Stimulated activated CD8-positive, alpha-beta memory T cell treated with anti-CD3 and anti-CD28 coated beads, Interleukin-15, amount 100 ng/mL, for 1 hour (primary cell): ENCODE measurements at regions not wholly inside any gene's neighbourhood (a gene's known extent, or its start where the extent isn't known, plus 50 kb on each side); places are given as distances from the start of the nearest gene placed in this dataset.

Experiments used
- DNase-seq: peaks from one replicate; pipeline ENCODE4 v3.0.0-alpha.2; 2020; ENCODE audit warnings: low read depth

DNA sequence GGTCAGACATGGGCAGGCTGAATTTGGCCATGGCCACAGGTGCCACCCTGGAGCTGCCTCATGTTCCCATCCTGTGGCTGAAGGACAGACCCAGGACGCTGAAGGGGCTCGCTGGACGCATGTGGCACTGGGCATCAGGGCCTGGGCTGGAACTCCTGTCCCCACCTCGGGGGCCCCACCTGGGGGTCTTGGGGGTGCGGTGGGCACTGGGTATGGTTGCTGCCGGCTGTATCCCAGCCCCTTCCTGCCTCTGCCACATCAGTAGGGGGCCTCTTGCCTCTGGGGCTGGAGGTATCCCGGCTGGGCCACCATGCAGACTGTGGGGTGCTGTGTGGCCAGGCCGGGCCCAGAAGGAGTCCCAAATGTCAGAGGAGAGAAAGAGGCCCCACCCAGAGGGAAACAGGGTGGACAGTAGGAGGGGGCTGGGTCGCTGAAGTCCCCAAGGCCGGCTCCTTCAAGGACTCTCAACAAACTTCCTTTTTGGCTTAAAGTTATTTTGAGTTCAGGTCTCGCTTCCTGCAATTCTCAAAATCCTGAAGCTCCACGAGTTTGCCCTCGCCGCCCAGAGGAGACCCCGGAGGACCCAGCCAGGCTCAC lies 78.7 kb downstream of the SIK1 start:
- no peak for DNase-seq

DNA sequence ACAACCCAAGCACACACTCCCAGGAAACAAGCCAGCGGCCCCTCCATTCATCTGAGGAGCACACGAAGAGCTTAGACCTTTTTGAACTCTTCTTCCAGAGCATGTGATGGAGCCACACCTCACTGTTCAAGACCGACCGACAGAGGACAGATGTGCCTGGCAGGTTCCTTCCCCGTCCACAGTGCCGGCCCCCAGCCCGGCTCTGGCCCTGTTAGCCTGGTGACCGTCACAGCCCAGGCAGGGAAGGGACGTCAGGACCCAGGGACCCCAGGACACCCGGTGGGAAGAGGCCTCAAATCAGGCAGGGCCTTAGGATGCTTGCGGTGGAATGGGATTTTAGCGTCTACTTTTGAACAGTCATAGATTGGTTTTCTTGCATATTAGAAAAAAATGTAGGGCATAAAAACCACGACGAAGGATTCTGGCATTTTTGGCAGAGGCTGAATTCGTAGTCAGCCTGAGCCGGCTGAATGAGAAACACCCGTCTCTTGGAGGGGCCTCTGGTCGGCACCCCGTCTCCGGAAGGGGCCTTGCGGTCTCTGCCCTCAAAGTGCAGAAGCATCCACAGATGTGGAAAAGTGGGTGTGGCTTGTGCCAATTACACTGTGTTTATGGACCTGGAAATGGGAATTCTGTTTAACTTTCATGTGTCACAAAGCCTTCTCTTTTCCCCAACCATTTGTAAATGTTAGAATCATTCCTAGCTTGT lies 79.3 kb downstream of the SIK1 start:
- no peak for DNase-seq

DNA sequence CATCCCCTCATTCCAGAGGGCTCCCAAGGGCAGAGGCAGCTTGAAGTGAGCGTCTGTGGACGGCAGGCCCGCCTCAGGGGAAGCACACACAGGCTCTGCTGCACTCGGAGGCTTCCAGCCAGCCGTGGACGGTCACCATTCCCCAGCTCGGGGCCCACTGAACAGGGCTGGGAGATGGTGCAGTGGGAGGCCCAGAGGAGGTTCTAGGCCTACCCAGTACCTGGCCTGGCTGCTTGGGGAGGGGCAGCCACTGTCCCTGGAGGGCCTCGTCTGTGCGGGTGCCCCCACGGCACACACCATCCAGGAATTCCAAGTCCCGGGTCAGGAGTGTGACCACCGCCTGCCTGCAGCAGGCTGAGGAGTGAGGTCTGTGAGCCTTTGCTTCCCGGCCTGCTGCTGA lies 80.4 kb downstream of the SIK1 start:
- DNase-seq, result no peak

DNA sequence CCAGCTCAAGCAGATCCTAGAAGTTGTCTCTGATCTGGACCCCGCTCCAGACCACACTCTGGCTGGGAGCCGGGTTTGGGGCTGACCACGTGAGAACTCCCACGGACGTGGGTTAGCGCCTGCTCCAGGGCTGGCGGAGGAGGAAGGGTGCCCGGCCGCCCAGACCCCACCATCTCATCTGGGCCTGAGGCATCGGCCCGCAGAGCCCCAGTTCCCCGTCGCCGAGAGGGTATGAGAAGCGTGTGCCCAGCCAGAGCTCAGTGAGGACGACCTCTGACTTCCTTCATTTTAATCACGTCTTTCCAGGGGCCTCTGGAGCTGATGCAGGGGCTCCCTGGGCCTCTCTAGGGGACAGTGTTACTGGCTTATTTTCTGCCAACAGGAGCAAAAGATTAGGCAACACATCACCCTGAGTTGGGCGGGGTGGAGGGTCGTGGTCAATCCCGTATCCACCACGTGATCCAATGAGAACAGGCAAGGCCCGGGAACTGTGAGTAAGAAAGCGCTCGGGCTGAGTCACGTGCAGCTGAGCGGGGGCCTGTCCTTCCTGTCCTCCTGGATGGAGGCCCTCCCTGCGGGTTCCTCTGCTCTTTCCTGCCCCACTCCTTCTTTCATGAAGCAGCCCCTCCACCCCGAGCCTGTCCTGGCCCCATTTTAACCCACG lies 81.1 kb downstream of the SIK1 start:
- no peak for DNase-seq

DNA sequence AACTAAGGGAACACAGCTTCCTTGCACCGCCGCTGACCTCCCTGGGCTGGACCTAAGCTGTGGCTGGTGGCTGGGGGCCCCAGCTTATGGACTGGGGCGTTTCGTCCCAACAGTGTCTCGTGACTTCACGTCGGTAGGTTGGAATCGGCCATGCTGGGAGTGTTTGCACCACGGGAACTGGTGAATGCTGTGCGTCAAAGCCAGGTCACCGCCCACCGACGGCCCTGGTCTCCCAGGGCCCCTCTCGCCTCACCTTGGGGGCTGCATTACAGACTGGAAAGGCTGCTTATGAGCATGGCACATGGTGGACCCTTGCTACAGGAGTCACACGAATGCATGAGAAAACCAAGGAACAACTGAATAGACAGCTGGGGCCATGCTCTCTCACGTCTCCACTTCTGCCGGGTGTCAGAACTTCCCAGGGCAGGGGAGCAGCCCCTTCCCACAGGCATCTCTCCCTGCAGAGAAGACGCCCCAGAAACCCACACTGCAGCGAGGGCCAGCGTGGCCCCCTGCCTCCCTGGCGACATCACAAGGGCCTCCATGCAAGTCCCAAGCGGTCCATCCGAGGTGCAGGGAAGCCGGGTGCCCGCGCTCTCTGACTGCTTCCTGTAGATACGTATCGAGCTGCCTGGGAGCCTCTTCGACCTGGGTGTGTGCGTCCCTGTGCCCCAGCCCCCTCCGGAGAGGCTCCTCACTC lies 81.7 kb downstream of the SIK1 start:
- no peak for DNase-seq

DNA sequence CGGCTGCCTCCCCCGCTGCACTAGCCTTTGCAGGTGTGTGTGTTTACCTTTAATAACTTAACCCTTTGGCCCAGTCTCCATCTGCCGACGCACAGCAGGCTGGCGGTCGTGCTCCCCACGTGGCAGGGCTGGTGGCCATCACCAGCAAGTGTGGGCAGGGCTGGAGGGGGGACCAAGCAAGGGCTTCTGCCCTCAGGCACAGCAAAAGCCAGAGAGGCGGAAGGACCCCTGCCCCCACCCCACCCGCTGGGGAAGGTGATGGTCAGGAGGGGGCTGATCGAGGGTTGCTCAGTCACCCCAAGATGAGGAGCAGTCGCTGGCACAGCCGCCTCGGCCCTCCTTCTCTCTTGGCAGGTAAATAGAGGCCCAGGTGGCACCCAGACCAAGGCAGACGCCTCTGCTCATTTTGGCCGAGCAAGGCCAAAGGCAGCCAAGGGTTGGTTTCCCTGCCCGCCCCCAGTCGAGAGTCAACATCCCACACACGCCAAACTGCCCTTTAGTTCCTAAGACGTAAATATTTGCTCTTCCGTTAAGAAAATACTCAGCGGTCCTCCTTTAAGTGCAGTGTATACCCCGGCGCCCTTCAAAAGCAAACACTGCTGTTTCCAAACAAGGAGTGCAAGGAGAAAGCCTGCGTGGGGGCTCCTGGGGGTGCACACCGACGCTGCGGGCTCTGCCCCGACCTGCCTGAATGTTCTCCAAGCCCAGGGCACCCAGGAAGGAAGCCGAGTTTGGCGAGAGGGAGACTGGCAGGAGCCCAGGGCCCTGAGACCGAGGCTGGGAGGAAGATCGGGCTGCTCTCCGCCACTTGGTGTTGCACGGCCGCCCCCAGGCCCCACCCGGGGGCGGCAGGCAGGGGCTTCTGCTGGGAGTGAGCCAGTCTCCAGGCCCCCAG lies 82.7 kb downstream of the SIK1 start:
- no peak for DNase-seq

DNA sequence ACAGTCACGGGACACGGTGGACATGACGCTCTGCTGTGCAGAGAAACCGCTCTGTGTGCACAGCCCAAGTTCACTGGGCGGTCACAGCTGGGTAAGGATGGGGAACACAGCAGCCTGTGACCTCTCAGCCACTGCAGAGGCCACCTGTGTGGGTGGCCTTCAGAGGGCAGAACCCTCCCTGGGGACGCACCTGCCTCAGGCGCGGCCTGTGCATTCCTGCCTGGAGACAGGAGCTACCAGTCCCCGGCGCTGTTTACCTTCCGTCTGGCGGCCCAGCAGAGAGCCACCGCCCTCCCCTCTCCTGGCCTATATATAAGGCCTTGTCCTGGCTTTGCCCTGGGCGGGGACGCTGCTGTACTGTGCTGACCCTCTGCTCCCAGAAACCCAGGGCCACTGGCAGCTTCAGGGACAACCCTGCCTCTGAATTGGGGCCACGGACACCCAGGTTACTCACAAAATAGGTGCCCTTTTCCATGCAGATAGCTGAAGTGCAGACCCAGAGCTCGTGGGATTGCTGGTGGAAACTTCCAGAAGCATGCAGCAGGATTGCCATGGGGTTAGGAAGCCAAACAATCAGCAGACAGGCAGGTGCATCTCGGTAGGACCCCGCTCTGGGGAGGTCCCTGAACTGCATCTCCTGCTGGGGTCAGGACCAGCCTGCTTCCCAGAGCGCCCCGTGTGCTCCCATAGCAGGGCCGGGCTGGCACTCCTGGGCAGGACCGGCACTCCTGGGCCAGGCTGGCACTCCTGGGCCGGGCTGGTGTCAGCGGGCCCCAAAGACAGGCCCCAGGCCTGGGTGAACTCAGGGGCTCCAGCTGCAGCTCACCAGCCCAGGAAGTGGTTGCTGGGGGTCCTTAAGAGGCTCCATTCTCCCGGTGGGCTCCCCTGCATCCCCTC lies 83.6 kb downstream of the SIK1 start:
- DNase-seq, result no peak

DNA sequence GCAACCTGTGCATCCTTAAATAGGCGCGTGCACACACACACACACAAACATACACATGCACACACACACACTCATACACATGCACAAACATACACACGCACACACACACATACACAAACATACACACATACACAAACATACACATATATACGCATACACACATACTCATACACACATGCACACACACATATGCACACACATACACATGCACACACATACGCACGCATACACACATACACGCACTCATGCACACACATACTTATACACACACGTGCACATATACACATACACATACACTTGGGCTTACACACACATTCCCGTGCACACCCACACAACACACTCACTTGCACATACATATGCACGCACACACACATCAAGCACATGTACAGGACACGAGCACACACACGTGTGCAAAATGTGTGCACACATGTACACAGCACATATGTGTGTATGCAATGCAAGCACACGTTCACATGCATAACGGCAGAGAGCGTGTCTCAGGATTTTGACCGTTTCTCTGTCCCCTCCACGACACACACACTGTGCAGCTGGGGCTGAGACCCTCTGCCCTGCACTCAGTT lies 84.5 kb downstream of the SIK1 start:
- DNase-seq, result no peak

DNA sequence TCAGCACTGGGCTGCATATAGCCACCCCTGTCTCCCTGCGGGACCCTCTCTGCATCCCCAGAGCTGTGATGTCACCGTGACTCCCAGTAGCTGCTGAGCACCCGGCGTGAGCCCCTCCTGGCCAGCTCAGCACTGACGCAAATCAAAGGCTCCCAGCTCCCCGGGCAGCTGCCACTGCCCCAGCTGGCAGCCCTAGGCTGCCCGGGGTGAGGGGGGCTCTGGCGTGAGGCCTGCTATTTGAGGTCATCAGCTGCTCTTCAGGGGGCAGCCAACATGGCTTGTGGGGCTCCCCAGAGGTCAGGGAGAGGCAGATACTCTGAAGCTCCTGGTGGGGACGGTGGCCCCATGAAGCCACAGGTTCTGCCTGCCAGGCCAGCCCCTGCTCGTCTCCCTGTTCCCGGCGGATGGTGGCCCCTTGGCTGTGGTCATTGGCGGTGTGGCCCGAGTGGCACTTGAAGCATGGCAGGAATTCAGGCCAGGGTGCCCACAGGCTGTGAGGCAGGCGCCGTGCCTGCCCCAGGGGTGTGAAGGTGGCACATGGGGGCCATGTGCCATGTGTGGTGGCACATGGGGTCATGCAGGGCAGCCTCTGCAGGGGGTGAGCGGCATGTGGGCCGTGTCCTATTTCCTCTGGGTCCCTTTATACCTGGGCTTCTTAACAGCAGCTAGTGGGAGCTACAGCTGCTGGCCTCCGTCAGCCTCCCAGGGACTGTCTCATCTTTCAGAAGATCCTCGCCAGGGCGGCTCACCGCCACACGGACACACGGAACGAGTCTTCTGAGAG lies 85.4 kb downstream of the SIK1 start:
- DNase-seq, result no peak

DNA sequence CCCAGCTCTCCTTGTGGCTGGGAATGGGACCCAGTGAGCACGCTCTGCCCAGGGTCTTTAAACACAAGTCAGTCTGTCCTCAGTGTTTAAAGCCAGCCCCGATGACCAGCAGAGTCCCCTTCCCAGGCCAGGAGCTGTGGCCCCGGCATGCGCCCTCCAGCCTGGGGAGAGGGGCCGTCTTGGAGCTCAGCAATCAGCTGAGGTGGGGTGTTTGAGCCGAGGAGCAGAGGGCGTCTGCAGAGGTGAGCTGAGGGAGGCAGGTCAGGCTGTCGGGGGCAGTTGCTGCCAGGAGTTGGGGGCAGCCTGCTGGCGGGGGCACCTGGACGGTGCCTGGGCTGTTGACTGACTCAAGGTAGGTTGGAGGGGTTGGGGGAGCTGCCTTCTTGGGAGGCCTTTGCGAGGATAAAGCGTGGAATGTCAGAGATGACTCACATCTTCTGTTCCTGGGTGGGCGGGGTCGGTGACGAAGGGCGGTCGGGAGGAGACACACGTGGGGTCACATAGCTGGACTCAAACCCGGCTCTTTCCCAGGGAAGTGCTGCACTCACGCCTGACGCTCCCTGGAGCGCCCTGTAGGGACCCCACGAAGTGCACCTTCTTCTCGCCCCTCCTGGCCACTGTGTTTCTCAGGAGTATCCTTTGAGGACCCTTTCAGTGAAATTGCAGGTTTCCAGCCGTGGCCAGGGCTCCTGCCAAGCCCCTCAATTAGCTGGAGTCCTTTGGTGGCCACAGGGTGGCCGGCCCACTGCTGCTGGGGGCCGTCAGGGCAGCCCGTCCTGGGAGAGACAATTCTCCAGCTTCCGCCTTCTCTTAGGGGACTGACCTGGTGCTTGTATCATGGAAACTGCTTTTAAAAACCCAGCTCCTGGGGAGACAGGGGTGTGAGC lies 86.2 kb downstream of the SIK1 start:
- DNase-seq, result no peak

DNA sequence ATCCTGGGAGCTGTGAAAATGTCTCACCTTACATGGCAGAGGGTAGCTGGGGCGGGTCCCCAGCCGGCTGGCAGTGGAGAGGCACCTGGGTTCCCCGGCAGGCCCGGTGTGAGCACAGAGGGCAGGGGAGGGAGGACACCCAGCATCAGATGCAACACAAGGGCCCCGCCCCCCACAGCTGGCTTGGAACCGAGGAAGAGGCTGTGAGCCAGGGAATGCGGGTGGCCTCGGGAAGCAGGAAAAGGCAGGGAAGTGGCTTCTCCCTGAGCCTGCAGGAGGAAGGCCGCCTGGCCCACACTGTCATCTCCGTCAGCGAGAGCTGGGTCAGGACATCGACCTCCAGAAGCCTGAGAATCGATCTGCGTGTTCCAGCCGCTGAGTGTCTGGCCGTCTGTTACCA lies 87.3 kb downstream of the SIK1 start:
- DNase-seq, result no peak

DNA sequence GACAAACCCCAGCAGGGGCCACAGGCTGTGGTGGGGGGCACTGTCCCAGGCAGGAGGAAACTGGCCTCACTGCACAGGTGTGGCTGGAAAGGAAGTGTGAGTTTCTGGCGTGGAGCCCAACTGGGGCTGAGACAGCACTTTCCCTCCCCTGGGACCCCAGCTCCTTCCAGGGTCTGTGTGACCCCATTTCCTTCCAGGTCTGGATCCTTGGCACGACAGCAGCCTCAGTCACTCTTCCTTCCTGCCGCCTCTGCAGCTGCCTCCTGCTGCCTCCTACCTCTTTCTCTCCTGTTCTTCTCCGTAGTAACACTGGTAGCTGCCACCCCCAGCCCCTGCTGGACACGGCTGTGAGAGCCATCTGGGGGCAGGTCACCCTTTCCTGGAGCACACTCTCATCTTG lies 88.0 kb downstream of the SIK1 start:
- no peak for DNase-seq

DNA sequence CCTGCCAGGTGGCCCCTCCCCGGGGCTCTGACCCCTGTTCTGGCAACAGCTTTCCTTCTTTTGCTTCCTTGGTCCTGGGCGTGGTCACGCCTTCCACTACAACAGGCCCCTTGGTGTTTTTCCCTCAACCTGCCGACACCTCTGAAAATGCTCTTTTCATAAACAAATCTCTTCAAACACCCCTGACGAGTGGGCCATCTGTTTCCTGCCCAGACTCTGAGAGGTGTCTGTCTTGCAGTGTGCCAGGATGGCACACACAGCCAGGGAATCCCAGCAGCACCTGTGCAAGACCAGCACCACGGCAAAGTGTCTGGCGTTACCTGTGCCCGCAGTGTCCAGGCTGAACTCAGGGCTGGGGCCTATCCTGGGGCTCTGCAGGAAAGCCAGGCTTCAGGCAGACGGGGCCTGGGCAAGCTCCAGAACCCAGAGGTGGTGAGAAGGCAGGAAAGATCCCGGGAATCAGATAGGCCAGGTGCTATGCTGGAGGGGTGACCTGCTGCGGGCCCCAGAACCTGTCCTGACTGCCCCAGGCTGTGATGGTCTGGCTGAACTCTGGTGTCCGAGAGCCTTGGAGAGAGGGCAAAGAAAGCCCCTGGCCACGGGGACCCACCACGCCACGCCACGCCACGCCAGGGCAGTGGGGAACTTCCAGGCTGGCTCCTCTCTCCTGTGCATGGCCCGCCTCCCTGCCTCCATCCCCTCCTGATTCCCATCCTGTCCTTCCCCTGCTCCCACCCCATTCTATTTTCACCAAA lies 88.9 kb downstream of the SIK1 start:
- no peak for DNase-seq

DNA sequence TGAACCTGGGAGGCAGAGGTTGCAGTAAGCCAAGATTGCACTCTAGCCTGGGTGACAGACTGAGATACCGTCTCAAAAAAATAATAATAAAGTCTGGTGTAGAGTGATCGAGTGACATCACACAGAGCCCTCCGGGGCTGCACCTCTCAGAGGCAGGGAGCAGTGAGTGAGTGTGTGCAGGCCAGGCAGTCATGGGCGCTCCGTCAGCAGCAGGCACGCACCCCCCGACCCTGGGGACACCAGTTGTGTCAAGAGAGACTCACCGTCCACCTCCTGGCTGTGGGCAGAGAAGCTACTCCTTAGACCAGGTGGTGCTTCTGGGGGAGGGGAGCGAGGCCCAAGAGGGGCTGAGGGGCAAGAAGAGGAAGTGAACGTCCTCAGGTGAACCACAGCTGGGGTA lies 91.8 kb downstream of the SIK1 start:
- DNase-seq, result no peak

DNA sequence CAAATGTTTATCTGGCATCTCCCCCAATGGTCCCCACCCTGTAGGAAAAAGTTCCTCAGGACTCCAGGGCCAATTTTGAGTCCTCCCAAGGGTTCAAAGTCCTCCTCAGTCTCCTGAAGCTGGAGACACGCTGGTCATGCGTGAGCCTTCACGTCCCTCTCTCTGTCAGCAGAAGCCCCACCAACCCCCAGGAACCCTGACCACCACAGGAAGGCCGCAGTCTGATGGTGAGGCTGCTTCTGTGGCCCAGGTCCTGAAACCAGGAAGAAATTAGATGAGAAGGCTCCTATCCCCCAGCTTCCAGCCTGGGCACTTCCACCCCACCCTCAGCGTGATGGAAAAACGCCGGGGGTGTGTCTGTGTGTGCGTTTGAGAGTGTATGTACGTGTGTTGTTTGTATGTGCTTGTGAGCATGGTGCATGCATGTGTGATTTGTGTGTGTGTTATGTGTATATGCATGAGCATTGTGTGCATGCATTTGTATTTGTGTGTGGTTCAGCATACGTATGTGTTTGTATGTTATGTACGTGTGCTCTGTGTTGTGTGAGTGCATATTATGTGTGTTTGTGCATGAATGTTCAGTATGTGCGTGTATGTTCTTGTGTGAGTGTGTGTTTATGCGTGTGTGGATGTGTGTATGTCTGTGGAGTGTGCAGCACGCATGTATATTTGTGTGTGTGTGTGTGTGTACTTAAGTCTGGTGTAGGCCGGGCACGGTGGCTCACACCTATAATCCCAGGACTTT lies 92.5 kb downstream of the SIK1 start:
- no peak for DNase-seq

DNA sequence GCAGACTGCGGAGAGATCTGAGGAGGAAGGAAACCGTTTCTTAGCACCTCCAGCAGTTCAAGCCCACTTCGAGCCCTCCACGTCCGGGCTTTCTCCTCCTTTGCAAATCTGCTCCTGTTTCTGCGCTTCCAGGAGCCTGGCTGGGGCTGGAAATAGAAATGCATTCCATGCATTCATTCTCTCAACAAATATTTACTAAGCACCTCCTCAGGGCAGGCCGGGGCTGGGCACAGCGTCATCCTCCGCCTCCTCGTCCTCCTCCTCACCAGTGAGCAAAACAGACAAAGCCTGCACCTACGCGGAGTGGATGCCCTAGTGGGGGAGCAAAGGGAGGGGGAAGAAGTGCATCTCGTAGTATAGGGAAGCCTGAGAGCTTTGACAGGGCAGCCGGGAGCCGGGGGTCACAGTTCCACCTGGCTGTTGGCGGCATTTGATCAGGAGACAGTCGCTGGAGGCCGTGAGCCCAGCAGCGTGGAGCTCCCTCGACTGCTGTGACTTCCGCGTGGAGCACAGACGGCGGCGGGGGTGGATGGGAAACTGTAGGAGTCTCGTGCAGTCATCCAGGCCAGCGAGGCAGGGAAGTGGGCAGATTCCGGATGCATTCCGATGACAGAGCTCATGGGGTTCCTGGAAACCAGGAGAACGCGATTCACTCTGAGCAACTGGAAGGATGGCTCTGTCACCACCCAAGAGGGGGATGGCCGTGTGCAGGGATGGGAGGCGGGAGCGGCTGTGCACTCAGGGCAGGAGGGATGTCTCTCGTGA lies 93.5 kb downstream of the SIK1 start:
- no peak for DNase-seq
